ENCODE measurements at regions not wholly inside any gene's neighbourhood (a gene's known extent, or its start where the extent isn't known, plus 50 kb on each side); places are given as distances from the start of the nearest gene placed in this dataset.

GRCh38 chr5:117242028-117242427 is 667.4 kb upstream of the SEMA6A start:
- Histone ChIP-seq H3K36me3 (ENCODE audit: control insufficient read depth, insufficient read depth, low read length) (no peaks in the 10 kb centered on the region), H3K27me3 (ENCODE audit: control insufficient read depth, insufficient read depth, low read length) (no peaks in the 10 kb centered on the region), H3K4me3 (ENCODE audit: low read depth, low read length) (no peak overlapping the region)
- DNase-seq (ENCODE audit: low read depth), result no peak
- no peak for TF ChIP-seq CTCF (IDR thresholded peaks at IDR 0.05; ENCODE audit: insufficient read depth, low read length, poor library complexity, severe bottlenecking)

GRCh38 chr5:117236941-117237340 is 662.3 kb upstream of the SEMA6A start:
- no peak for DNase-seq (ENCODE audit: low read depth)
- TF ChIP-seq CTCF (IDR thresholded peaks at IDR 0.05; ENCODE audit: insufficient read depth, low read length, poor library complexity, severe bottlenecking), result no peak
- Histone ChIP-seq H3K36me3 (ENCODE audit: control insufficient read depth, insufficient read depth, low read length) (no peaks in the 10 kb centered on the region), H3K27me3 (ENCODE audit: control insufficient read depth, insufficient read depth, low read length) (no peaks in the 10 kb centered on the region), H3K4me3 (ENCODE audit: low read depth, low read length) (no peak overlapping the region)

GRCh38 chr5:117235786-117236185 is 661.2 kb upstream of the SEMA6A start:
- Histone ChIP-seq H3K36me3 (ENCODE audit: control insufficient read depth, insufficient read depth, low read length) (no peaks in the 10 kb centered on the region), H3K4me3 (ENCODE audit: low read depth, low read length) (no peak overlapping the region), H3K27me3 (ENCODE audit: control insufficient read depth, insufficient read depth, low read length) (no peaks in the 10 kb centered on the region)
- DNase-seq (ENCODE audit: low read depth), result no peak
- TF ChIP-seq CTCF (IDR thresholded peaks at IDR 0.05; ENCODE audit: insufficient read depth, low read length, poor library complexity, severe bottlenecking), result no peak

- no peaks in the 10 kb centered on the region for H3K36me3 ChIP-seq (ENCODE audit: control insufficient read depth, insufficient read depth, low read length)
- H3K27me3 ChIP-seq (ENCODE audit: control insufficient read depth, insufficient read depth, low read length), result no peaks in the 10 kb centered on the region
- TF ChIP-seq CTCF (IDR thresholded peaks at IDR 0.05; ENCODE audit: insufficient read depth, low read length, poor library complexity, severe bottlenecking), result no peak
- DNase-seq (ENCODE audit: low read depth), result no peak
- H3K4me3 ChIP-seq (ENCODE audit: low read depth, low read length), result no peak overlapping the region
Measured at GRCh38 chr5:117230375-117230774, 655.8 kb upstream of the SEMA6A start.

- TF ChIP-seq CTCF (IDR thresholded peaks at IDR 0.05; ENCODE audit: insufficient read depth, low read length, poor library complexity, severe bottlenecking), result no peak
- Histone ChIP-seq H3K4me3 (ENCODE audit: low read depth, low read length) (no peak overlapping the region), H3K36me3 (ENCODE audit: control insufficient read depth, insufficient read depth, low read length) (no peaks in the 10 kb centered on the region), H3K27me3 (ENCODE audit: control insufficient read depth, insufficient read depth, low read length) (no peaks in the 10 kb centered on the region)
- peak; percentile 12 for DNase-seq (ENCODE audit: low read depth)
Measured at GRCh38 chr5:117220730-117221129, 646.1 kb upstream of the SEMA6A start.

- H3K27me3 ChIP-seq (ENCODE audit: control insufficient read depth, insufficient read depth, low read length), result no peaks in the 10 kb centered on the region
- TF ChIP-seq CTCF (IDR thresholded peaks at IDR 0.05; ENCODE audit: insufficient read depth, low read length, poor library complexity, severe bottlenecking), result no peak
- H3K36me3 ChIP-seq (ENCODE audit: control insufficient read depth, insufficient read depth, low read length), result no peaks in the 10 kb centered on the region
- no peak for DNase-seq (ENCODE audit: low read depth)
- no peak overlapping the region for H3K4me3 ChIP-seq (ENCODE audit: low read depth, low read length)
Measured at GRCh38 chr5:117218789-117219188, 644.2 kb upstream of the SEMA6A start.

Data from kidney epithelial cell (primary cell).